ENCODE measurements at regions not wholly inside any gene's neighbourhood (a gene's known extent, or its start where the extent isn't known, plus 50 kb on each side); places are given as distances from the start of the nearest gene placed in this dataset.
"Not testable (repeated sequence)": the region's sequence is repeated elsewhere in the genome, so short reads cannot be mapped to it uniquely, and the experiment has no call there.

GRCh38 chr3:78258798-78259197 lies 1218.9 kb downstream of the ROBO2 start:
- DNase-seq (ENCODE audit: low read depth), result peak; percentile 89
- TF ChIP-seq CTCF (IDR thresholded peaks at IDR 0.05; ENCODE audit: control insufficient read depth, insufficient read depth, low read depth, low read length, missing control alignments), result no peak

GRCh38 chr3:78260388-78260787 lies 1220.5 kb downstream of the ROBO2 start:
- TF ChIP-seq CTCF (IDR thresholded peaks at IDR 0.05; ENCODE audit: control insufficient read depth, insufficient read depth, low read depth, low read length, missing control alignments), result no peak
- DNase-seq (ENCODE audit: low read depth), result no peak
- no peak overlapping the region for H3K4me3 ChIP-seq (ENCODE audit: control insufficient read depth, low read depth, low read length)

More at GRCh38 chr3:78258798-78259197, 1218.9 kb downstream of the ROBO2 start:
- no peak overlapping the region for H3K4me3 ChIP-seq (ENCODE audit: control insufficient read depth, low read depth, low read length)

- H3K4me3 ChIP-seq (ENCODE audit: control insufficient read depth, low read depth, low read length); DNase-seq (ENCODE audit: low read depth): not testable (repeated sequence)
Measured at GRCh38 chr3:78266550-78266949, 1226.7 kb downstream of the ROBO2 start.

- no peak for DNase-seq (ENCODE audit: low read depth)
- TF ChIP-seq CTCF (IDR thresholded peaks at IDR 0.05; ENCODE audit: control insufficient read depth, insufficient read depth, low read depth, low read length, missing control alignments), result no peak
- H3K4me3 ChIP-seq (ENCODE audit: control insufficient read depth, low read depth, low read length), result no peak overlapping the region
Measured at GRCh38 chr3:78267235-78267634, 1227.3 kb downstream of the ROBO2 start.

GRCh38 chr3:78268087-78268486 lies 1228.2 kb downstream of the ROBO2 start:
- H3K4me3 ChIP-seq (ENCODE audit: control insufficient read depth, low read depth, low read length), result no peak overlapping the region
- no peak for DNase-seq (ENCODE audit: low read depth)
- TF ChIP-seq CTCF (IDR thresholded peaks at IDR 0.05; ENCODE audit: control insufficient read depth, insufficient read depth, low read depth, low read length, missing control alignments), result no peak

GRCh38 chr3:78268716-78269668 lies 1229.1 kb downstream of the ROBO2 start:
- no peak for TF ChIP-seq CTCF (IDR thresholded peaks at IDR 0.05; ENCODE audit: control insufficient read depth, insufficient read depth, low read depth, low read length, missing control alignments)
- no peak for DNase-seq (ENCODE audit: low read depth)
- no peak overlapping the region for H3K4me3 ChIP-seq (ENCODE audit: control insufficient read depth, low read depth, low read length)

GRCh38 chr3:78273326-78273725 lies 1233.4 kb downstream of the ROBO2 start:
- no peak for TF ChIP-seq CTCF (IDR thresholded peaks at IDR 0.05; ENCODE audit: control insufficient read depth, insufficient read depth, low read depth, low read length, missing control alignments)

More at GRCh38 chr3:78273326-78273725, 1233.4 kb downstream of the ROBO2 start:
- no peak for DNase-seq (ENCODE audit: low read depth)
- H3K4me3 ChIP-seq (ENCODE audit: control insufficient read depth, low read depth, low read length), result no peak overlapping the region

Measured in AG09309 (cell line).